ENCODE measurements at regions not wholly inside any gene's neighbourhood (a gene's known extent, or its start where the extent isn't known, plus 50 kb on each side); places are given as distances from the start of the nearest gene placed in this dataset.

GRCh38 chr6:8749465-8749864 is 314.1 kb upstream of the SLC35B3 start:
- Mint-ChIP-seq H3K36me3 (ENCODE audit: low read depth) (no peaks in the 10 kb centered on the region), H3K27ac (no peak overlapping the region), H3K9me3 (no peaks in the 10 kb centered on the region), H3K27me3 (ENCODE audit: insufficient read depth) (no peaks in the 10 kb centered on the region), H3K4me1 (ENCODE audit: low read depth) (no peaks in the 10 kb centered on the region), H3K4me3 (no peak overlapping the region)
- intact Hi-C loops (cut with micrococcal nuclease): no loop called here
- no peak for DNase-seq (ENCODE audit: low spot score)

- no peaks in the 10 kb centered on the region for H3K27me3 Mint-ChIP-seq (ENCODE audit: insufficient read depth)
- peaks cover 6% of the 10 kb centered on the region for H3K9me3 Mint-ChIP-seq
- H3K4me3 Mint-ChIP-seq: peak overlapping the region; percentile 71
- DNase-seq (ENCODE audit: low spot score): no peak
- no peak overlapping the region for H3K27ac Mint-ChIP-seq
- no peaks in the 10 kb centered on the region for H3K36me3 Mint-ChIP-seq (ENCODE audit: low read depth)
- peaks cover 7% of the 10 kb centered on the region for H3K4me1 Mint-ChIP-seq (ENCODE audit: low read depth)
- intact Hi-C loops (cut with micrococcal nuclease): no loop called here
These were observed 307.9 kb upstream of the SLC35B3 start for GRCh38 chr6:8743170-8743745.

- peaks cover 7% of the 10 kb centered on the region for H3K4me1 Mint-ChIP-seq (ENCODE audit: low read depth)
- intact Hi-C loops (cut with micrococcal nuclease): no loop called here
- H3K27ac Mint-ChIP-seq: no peak overlapping the region
- H3K27me3 Mint-ChIP-seq (ENCODE audit: insufficient read depth): no peaks in the 10 kb centered on the region
- no peaks in the 10 kb centered on the region for H3K36me3 Mint-ChIP-seq (ENCODE audit: low read depth)
- no peak overlapping the region for H3K4me3 Mint-ChIP-seq
- H3K9me3 Mint-ChIP-seq: peaks cover 6% of the 10 kb centered on the region
- DNase-seq (ENCODE audit: low spot score): no peak
These were observed 304.1 kb upstream of the SLC35B3 start for GRCh38 chr6:8739454-8739853.

GRCh38 chr6:8738951-8739350 is 303.6 kb upstream of the SLC35B3 start:
- DNase-seq (ENCODE audit: low spot score): no peak
- Mint-ChIP-seq H3K27me3 (ENCODE audit: insufficient read depth) (no peaks in the 10 kb centered on the region), H3K4me1 (ENCODE audit: low read depth) (peaks cover 7% of the 10 kb centered on the region), H3K27ac (no peak overlapping the region), H3K4me3 (no peak overlapping the region), H3K9me3 (peaks cover 6% of the 10 kb centered on the region), H3K36me3 (ENCODE audit: low read depth) (no peaks in the 10 kb centered on the region)
- intact Hi-C loops (cut with micrococcal nuclease): no loop called here

- intact Hi-C loops (cut with micrococcal nuclease): no loop called here
- no peak for DNase-seq (ENCODE audit: low spot score)
- Mint-ChIP-seq H3K27me3 (ENCODE audit: insufficient read depth) (no peaks in the 10 kb centered on the region), H3K36me3 (ENCODE audit: low read depth) (no peaks in the 10 kb centered on the region), H3K4me1 (ENCODE audit: low read depth) (no peaks in the 10 kb centered on the region), H3K9me3 (peaks cover 4% of the 10 kb centered on the region), H3K4me3 (no peak overlapping the region), H3K27ac (no peak overlapping the region)
These were observed 301.0 kb upstream of the SLC35B3 start for GRCh38 chr6:8736156-8736895.

GRCh38 chr6:8733879-8734278 is 298.5 kb upstream of the SLC35B3 start:
- Mint-ChIP-seq H3K27ac (no peak overlapping the region), H3K4me1 (ENCODE audit: low read depth) (no peaks in the 10 kb centered on the region), H3K36me3 (ENCODE audit: low read depth) (no peaks in the 10 kb centered on the region), H3K9me3 (no peaks in the 10 kb centered on the region), H3K27me3 (ENCODE audit: insufficient read depth) (no peaks in the 10 kb centered on the region), H3K4me3 (no peak overlapping the region)
- no peak for DNase-seq (ENCODE audit: low spot score)
- intact Hi-C loops (cut with micrococcal nuclease): no loop called here

- Mint-ChIP-seq H3K36me3 (ENCODE audit: low read depth) (no peaks in the 10 kb centered on the region), H3K27me3 (ENCODE audit: insufficient read depth) (no peaks in the 10 kb centered on the region), H3K9me3 (no peaks in the 10 kb centered on the region), H3K4me1 (ENCODE audit: low read depth) (no peaks in the 10 kb centered on the region), H3K27ac (no peak overlapping the region), H3K4me3 (no peak overlapping the region)
- DNase-seq (ENCODE audit: low spot score): no peak
- intact Hi-C loops (cut with micrococcal nuclease): no loop called here
These were observed 296.5 kb upstream of the SLC35B3 start for GRCh38 chr6:8731874-8732273.

- DNase-seq (ENCODE audit: low spot score): no peak
- Mint-ChIP-seq H3K27ac (no peak overlapping the region), H3K4me1 (ENCODE audit: low read depth) (no peaks in the 10 kb centered on the region), H3K4me3 (no peak overlapping the region), H3K9me3 (no peaks in the 10 kb centered on the region), H3K27me3 (ENCODE audit: insufficient read depth) (no peaks in the 10 kb centered on the region), H3K36me3 (ENCODE audit: low read depth) (no peaks in the 10 kb centered on the region)
- intact Hi-C loops (cut with micrococcal nuclease): no loop called here
These were observed 275.5 kb upstream of the SLC35B3 start for GRCh38 chr6:8710668-8711431.

GRCh38 chr6:8707956-8708772 is 272.8 kb upstream of the SLC35B3 start:
- H3K27ac Mint-ChIP-seq: no peak overlapping the region
- no peak for DNase-seq (ENCODE audit: low spot score)
- intact Hi-C loops (cut with micrococcal nuclease): no loop called here
- no peaks in the 10 kb centered on the region for H3K36me3 Mint-ChIP-seq (ENCODE audit: low read depth)
- H3K9me3 Mint-ChIP-seq: no peaks in the 10 kb centered on the region
- no peak overlapping the region for H3K4me3 Mint-ChIP-seq
- no peaks in the 10 kb centered on the region for H3K4me1 Mint-ChIP-seq (ENCODE audit: low read depth)
- H3K27me3 Mint-ChIP-seq (ENCODE audit: insufficient read depth): no peaks in the 10 kb centered on the region

- Mint-ChIP-seq H3K27me3 (ENCODE audit: insufficient read depth) (no peaks in the 10 kb centered on the region), H3K4me1 (ENCODE audit: low read depth) (no peaks in the 10 kb centered on the region), H3K9me3 (no peaks in the 10 kb centered on the region), H3K27ac (no peak overlapping the region), H3K36me3 (ENCODE audit: low read depth) (no peaks in the 10 kb centered on the region), H3K4me3 (no peak overlapping the region)
- DNase-seq (ENCODE audit: low spot score): no peak
- intact Hi-C loops (cut with micrococcal nuclease): no loop called here
These were observed 272.0 kb upstream of the SLC35B3 start for GRCh38 chr6:8707369-8707768.

- DNase-seq (ENCODE audit: low spot score): no peak
- Mint-ChIP-seq H3K27me3 (ENCODE audit: insufficient read depth) (no peaks in the 10 kb centered on the region), H3K27ac (no peak overlapping the region), H3K36me3 (ENCODE audit: low read depth) (no peaks in the 10 kb centered on the region), H3K4me1 (ENCODE audit: low read depth) (no peaks in the 10 kb centered on the region), H3K4me3 (no peak overlapping the region), H3K9me3 (peaks cover 5% of the 10 kb centered on the region)
- intact Hi-C loops (cut with micrococcal nuclease): no loop called here
These were observed 270.2 kb upstream of the SLC35B3 start for GRCh38 chr6:8705435-8706020.

GRCh38 chr6:8703059-8703458 is 267.7 kb upstream of the SLC35B3 start:
- no peak overlapping the region for H3K27ac Mint-ChIP-seq
- DNase-seq (ENCODE audit: low spot score): no peak
- no peaks in the 10 kb centered on the region for H3K4me1 Mint-ChIP-seq (ENCODE audit: low read depth)
- H3K4me3 Mint-ChIP-seq: no peak overlapping the region
- no peaks in the 10 kb centered on the region for H3K27me3 Mint-ChIP-seq (ENCODE audit: insufficient read depth)
- no peaks in the 10 kb centered on the region for H3K36me3 Mint-ChIP-seq (ENCODE audit: low read depth)
- intact Hi-C loops (cut with micrococcal nuclease): no loop called here
- peaks cover 5% of the 10 kb centered on the region for H3K9me3 Mint-ChIP-seq
